Activated CD4-positive, alpha-beta T cell treated with anti-CD3 and anti-CD28 coated beads, Interleukin-2, amount 10 ng/mL, durations not matched to agents 7 days and 5 days (primary cell): ENCODE measurements at regions not wholly inside any gene's neighbourhood (a gene's known extent, or its start where the extent isn't known, plus 50 kb on each side); places are given as distances from the start of the nearest gene placed in this dataset.

ENCODE experiments used
- CTCF ChIA-PET: fragments of 350-600 bp; sonication (Branson Sonifier 250); formaldehyde crosslinking; loops from one replicate; lab custom pipeline; 2021; ENCODE audit warnings: antibody characterized with exemption; lab: Charles Lee
- POLR2A ChIA-PET: fragments of 350-600 bp; sonication (Branson Sonifier 250); formaldehyde crosslinking; loops from one replicate; lab custom pipeline; 2021; ENCODE audit warnings: antibody characterized with exemption; lab: Charles Lee
- DNase-seq: peaks from one replicate; pipeline ENCODE4 v3.0.0-alpha.2; 2020
- H3K27ac Mint-ChIP-seq: one replicate; pipeline ENCODE4 v1.8.0; 2021; ENCODE audit warnings: mild to moderate bottlenecking, moderate library complexity, mixed read lengths
- H3K27me3 Mint-ChIP-seq: one replicate; pipeline ENCODE4 v1.8.0; 2021; ENCODE audit warnings: mixed read lengths
- H3K36me3 Mint-ChIP-seq: one replicate; pipeline ENCODE4 v1.8.0; 2021; ENCODE audit warnings: low read depth, mixed read lengths
- H3K4me1 Mint-ChIP-seq: one replicate; pipeline ENCODE4 v1.8.0; 2021; ENCODE audit warnings: mixed read lengths
- H3K4me3 Mint-ChIP-seq: one replicate; pipeline ENCODE4 v1.8.0; 2021; ENCODE audit warnings: mild to moderate bottlenecking, moderate library complexity, mixed read lengths
- H3K9me3 Mint-ChIP-seq: one replicate; pipeline ENCODE4 v1.8.0; 2021; ENCODE audit warnings: mixed read lengths

GRCh38 chr10:17512341-17513001, 58.1 kb upstream of the ST8SIA6 start:
- DNase-seq = no peak
- H3K27ac Mint-ChIP-seq = no peak overlapping the region
- H3K9me3 Mint-ChIP-seq = peaks cover 14% of the 10 kb centered on the region
- POLR2A ChIA-PET = no interaction called here
- CTCF ChIA-PET = no interaction called here
- peaks cover 38% of the 10 kb centered on the region for H3K4me1 Mint-ChIP-seq
- H3K36me3 Mint-ChIP-seq = peaks cover 10% of the 10 kb centered on the region
- no peak overlapping the region for H3K4me3 Mint-ChIP-seq
- H3K27me3 Mint-ChIP-seq = peaks cover 2% of the 10 kb centered on the region

- H3K4me1 Mint-ChIP-seq = peaks cover 52% of the 10 kb centered on the region
- H3K9me3 Mint-ChIP-seq = peaks cover 18% of the 10 kb centered on the region
- no peak overlapping the region for H3K4me3 Mint-ChIP-seq
- POLR2A ChIA-PET = no interaction called here
- no peak overlapping the region for H3K27ac Mint-ChIP-seq
- CTCF ChIA-PET = interaction anchor here (0.6 to 0.7 kb wide), 4 partner anchors 87 to 298 kb away, joined by 3 to 5 read pairs (median 4); no protein-coding TSS in a partner anchor
- DNase-seq = peak; percentile 12
- H3K27me3 Mint-ChIP-seq = no peaks in the 10 kb centered on the region
- peaks cover 14% of the 10 kb centered on the region for H3K36me3 Mint-ChIP-seq
These were observed 56.0 kb upstream of the ST8SIA6 start for GRCh38 chr10:17510242-17510908.

- DNase-seq = no peak
- Mint-ChIP-seq H3K4me3 (no peak overlapping the region), H3K36me3 (peaks cover 19% of the 10 kb centered on the region), H3K27me3 (peaks cover 1% of the 10 kb centered on the region), H3K27ac (peak overlapping the region; percentile 88), H3K4me1 (peaks cover 63% of the 10 kb centered on the region), H3K9me3 (peaks cover 17% of the 10 kb centered on the region)
- POLR2A ChIA-PET = no interaction called here
- CTCF ChIA-PET = interaction anchor here (0.6 to 2.1 kb wide), 4 partner anchors 8 to 1785 kb away, joined by 3 to 6 read pairs (median 4); no protein-coding TSS in a partner anchor
These were observed 53.1 kb upstream of the ST8SIA6 start for GRCh38 chr10:17507538-17507937.

GRCh38 chr10:17506856-17507471, 52.6 kb upstream of the ST8SIA6 start:
- POLR2A ChIA-PET = no interaction called here
- CTCF ChIA-PET = interaction anchor here (0.6 to 2.1 kb wide), 4 partner anchors 10 to 116 kb away, joined by 3 to 6 read pairs (median 3); no protein-coding TSS in a partner anchor
- Mint-ChIP-seq H3K36me3 (peaks cover 19% of the 10 kb centered on the region), H3K9me3 (peaks cover 17% of the 10 kb centered on the region), H3K4me1 (peaks cover 58% of the 10 kb centered on the region), H3K27ac (peak overlapping the region; percentile 88), H3K4me3 (no peak overlapping the region), H3K27me3 (peaks cover 1% of the 10 kb centered on the region)
- no peak for DNase-seq

GRCh38 chr10:17506390-17506789, 52.0 kb upstream of the ST8SIA6 start:
- ChIA-PET CTCF (interaction anchor here (1.1 to 2.1 kb wide), 3 partner anchors 10 to 89 kb away, joined by 3 to 6 read pairs (median 3); no protein-coding TSS in a partner anchor), POLR2A (no interaction called here)
- no peak for DNase-seq
- peaks cover 19% of the 10 kb centered on the region for H3K36me3 Mint-ChIP-seq
- peaks cover 55% of the 10 kb centered on the region for H3K4me1 Mint-ChIP-seq
- peak overlapping the region; percentile 37 for H3K4me3 Mint-ChIP-seq
- peaks cover 4% of the 10 kb centered on the region for H3K27me3 Mint-ChIP-seq
- H3K27ac Mint-ChIP-seq = peak overlapping the region; percentile 88
- peaks cover 17% of the 10 kb centered on the region for H3K9me3 Mint-ChIP-seq

GRCh38 chr10:17504547-17505245, 50.3 kb upstream of the ST8SIA6 start:
- no peak for DNase-seq
- Mint-ChIP-seq H3K4me3 (peak overlapping the region; percentile 30), H3K9me3 (peaks cover 17% of the 10 kb centered on the region), H3K4me1 (peaks cover 43% of the 10 kb centered on the region), H3K27me3 (peaks cover 4% of the 10 kb centered on the region), H3K27ac (peak overlapping the region; percentile 82), H3K36me3 (peaks cover 20% of the 10 kb centered on the region)
- ChIA-PET POLR2A (no interaction called here), CTCF (interaction anchor here (0.6 to 0.8 kb wide), 3 partner anchors 53 to 723 kb away, joined by 3 to 5 read pairs (median 3); no protein-coding TSS in a partner anchor)
